Glomerular endothelial cell (primary cell): ENCODE measurements at regions not wholly inside any gene's neighbourhood (a gene's known extent, or its start where the extent isn't known, plus 50 kb on each side); places are given as distances from the start of the nearest gene placed in this dataset.

Experiments
- DNase-seq: peaks from one replicate; pipeline ENCODE4 v3.0.0-alpha.2; 2011; ENCODE audit warnings: low read depth, low spot score; ENCODE audit errors: extremely low read depth

DNA sequence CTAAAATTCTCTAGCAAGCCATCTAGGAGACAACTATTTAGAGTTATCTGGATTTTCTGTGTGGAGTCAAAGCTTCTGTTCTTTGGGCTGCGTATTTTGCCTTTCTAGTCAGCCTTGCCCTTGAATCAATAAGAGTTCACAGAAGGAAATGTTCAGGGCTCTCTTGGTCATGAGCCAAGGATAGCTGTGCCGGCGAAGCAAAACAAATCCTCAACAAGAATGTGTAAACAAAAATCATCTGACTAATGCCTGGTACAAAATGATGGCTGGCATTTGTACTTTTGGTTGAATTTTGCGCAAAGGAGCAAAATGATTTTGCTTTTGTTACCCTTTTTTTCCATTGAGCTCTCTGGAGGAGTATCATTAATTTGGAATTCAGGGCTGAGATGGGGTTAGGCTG lies 171.1 kb downstream of the DACT1 start:
- peak; percentile 33 for DNase-seq

DNA sequence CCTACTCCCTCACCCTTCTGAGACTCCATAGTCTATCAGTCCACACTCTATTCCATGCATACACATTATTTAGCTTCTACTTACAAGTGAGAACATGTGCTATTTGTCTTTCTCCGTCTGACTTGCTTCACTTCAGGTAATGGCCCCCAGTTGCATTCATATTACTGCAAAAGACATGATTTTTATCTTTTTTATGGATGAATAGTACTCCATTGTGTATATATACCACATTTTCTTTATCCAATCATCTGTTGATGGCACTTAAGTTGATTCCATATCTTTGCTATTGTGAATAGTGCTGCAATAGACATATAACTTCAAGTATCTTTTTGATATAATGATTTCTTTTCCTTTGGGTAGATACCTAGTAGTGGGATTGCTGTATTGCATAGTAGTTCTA lies 171.8 kb downstream of the DACT1 start:
- no peak for DNase-seq

GRCh38 chr14:58812050-58812910 lies 174.5 kb downstream of the DACT1 start:
- DNase-seq: no peak

GRCh38 chr14:58813745-58814144 lies 176.0 kb downstream of the DACT1 start:
- no peak for DNase-seq

GRCh38 chr14:58814466-58814865 lies 176.7 kb downstream of the DACT1 start:
- DNase-seq: no peak

- DNase-seq: no peak
Measured at GRCh38 chr14:58815161-58815701, 177.5 kb downstream of the DACT1 start.

DNA sequence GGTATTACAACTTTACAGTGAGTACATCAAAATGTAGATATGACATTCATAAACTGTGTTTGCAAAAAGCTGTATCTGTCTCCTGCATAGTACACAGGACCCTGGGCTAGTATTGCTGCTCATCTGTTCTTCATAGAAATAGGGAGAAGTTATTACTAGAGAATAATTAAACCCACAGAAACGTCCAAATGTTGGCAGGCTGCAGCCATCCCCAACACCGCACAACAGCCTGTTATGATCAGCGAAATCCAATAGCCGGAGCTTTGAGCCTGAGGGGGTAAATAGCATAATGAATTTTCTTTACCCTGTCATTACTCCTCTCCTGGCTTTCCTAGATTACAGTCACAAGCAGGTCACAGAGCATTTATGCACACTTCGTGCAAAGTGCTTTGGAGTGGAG lies 178.0 kb downstream of the DACT1 start:
- DNase-seq: no peak

DNA sequence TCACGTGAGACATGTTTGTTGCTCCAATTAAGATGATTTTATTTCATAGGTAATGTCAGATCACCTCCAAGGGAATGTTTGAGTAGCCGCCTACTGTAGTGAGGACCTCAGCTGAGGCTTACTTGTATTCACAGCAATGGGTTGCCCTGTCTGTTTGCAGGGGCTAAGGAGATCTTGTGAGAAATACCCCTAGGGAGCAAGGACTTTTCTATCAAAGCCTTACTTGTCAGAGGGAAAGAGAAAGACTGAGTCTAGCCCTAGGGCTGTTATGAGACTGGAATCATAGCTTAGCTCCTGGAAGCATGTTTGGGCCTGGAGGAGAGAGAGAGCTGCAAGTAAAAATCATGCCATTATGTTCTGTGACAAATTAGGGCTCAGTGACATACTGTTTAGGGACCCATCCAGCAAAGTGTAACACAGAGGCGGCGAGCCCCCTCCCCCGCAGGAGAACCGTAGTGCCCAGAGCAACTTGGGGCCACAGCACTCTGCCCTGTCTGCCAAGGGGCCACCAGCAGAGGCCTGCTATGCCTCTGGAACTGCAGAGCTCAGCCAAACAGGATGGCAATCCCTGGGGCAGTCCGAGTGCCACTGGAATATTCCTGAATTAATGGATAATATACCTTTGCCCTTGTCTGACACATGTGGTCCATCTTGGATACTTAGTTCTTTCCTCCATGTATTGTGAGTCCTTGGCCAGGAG lies 178.8 kb downstream of the DACT1 start:
- DNase-seq: no peak

- no peak for DNase-seq
Measured at GRCh38 chr14:58817846-58818245, 180.1 kb downstream of the DACT1 start.

GRCh38 chr14:58820032-58820431 lies 182.3 kb downstream of the DACT1 start:
- DNase-seq: no peak

GRCh38 chr14:58821421-58821820 lies 183.7 kb downstream of the DACT1 start:
- no peak for DNase-seq

DNA sequence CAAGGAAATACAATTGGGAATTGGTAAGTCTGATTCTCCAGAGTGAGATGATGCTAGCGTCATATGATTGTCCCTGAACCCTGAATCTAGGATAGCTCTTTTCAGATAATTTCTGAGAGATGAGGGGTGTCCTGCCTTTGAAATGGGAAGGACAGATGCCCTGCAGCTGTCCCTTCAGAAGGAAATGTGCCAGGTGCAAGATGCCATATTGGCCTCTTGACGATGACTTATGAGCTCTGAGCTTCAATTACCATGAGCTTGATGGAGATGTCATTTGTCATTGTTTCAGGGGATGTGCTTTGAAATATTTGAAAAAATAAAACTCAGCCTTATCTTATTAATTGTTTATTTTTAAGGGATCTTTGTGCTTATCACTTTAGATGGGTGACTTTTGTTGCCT lies 185.1 kb downstream of the DACT1 start:
- DNase-seq: no peak

GRCh38 chr14:58823312-58823711 lies 185.6 kb downstream of the DACT1 start:
- no peak for DNase-seq

- DNase-seq: no peak
Measured at GRCh38 chr14:58824106-58824505, 186.3 kb downstream of the DACT1 start.

DNA sequence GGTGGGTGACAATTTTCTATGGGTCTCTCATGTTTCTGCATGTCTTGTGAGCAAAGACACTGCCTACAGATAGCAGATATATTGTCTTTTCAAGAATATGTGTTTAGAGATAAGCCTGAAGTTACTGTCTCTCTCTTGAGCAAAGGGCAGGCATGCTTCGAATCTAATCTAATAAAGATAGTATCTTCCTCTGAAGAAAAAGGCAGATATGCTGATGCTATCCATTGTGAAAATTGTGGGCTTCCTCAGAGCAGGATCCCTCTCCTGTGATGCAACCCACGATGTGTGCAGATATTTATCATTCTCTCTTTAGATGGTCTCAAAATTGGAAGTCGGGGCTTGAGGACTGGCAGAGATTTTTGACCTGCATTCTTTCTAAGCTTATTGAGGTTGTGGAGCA lies 187.0 kb downstream of the DACT1 start:
- DNase-seq: no peak

GRCh38 chr14:58825606-58826005 lies 187.8 kb downstream of the DACT1 start:
- no peak for DNase-seq

- no peak for DNase-seq
Measured at GRCh38 chr14:58826845-58827686, 189.3 kb downstream of the DACT1 start.

GRCh38 chr14:58828298-58828697 lies 190.5 kb downstream of the DACT1 start:
- DNase-seq: no peak

DNA sequence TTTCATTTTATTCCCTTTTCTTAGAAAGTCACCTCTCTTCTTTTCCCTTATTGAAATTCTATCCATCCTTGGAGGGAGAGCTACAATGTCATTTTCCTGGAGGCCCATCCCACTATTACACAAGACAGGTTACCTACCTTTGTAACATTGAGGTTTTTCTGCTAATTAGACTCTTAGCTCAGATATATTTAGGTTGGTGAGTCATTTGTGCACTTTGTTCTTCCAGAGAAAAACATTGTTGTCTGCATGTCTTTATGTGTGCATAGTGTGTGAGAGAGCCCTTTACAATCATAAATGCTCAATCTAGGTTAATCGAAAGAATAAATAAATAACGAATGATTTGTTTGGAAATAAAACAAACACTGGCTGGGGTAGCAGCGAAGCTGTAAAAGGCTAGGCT lies 191.8 kb downstream of the DACT1 start:
- no peak for DNase-seq

DNA sequence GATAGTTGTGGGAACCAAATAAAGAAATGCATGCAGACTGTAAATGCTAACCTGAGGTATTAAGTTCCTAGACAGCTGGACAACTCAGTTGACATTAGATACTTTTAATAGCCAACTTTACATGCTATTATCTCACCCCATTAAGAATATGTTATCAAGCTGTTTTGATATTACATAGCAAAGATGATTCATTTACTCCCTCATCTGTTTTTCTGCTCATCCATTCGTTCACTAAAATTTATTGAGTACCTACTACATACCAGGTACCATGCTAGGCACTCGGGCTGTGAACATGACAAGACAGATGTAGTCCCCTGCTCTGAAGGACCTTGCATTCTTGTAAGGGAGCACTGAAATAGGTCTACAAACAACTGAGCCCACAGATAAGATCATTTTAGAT lies 192.4 kb downstream of the DACT1 start:
- DNase-seq: no peak

- no peak for DNase-seq
Measured at GRCh38 chr14:58832095-58832521, 194.3 kb downstream of the DACT1 start.
